Skin of body (tissue), 1 donor: ENCODE measurements at regions not wholly inside any gene's neighbourhood (a gene's known extent, or its start where the extent isn't known, plus 50 kb on each side); places are given as distances from the start of the nearest gene placed in this dataset.

Experiments
- DNase-seq: peaks from one replicate; lab custom pipeline; 2025; lab: John Stamatoyannopoulos, UW

- no peak for DNase-seq
Measured at GRCh38 chr18:2340335-2340734, 231.0 kb downstream of the METTL4 start.

- no peak for DNase-seq
Measured at GRCh38 chr18:2348003-2348402, 223.3 kb downstream of the METTL4 start.

- DNase-seq: no peak
Measured at GRCh38 chr18:2351126-2351850, 220.0 kb downstream of the METTL4 start.

DNA sequence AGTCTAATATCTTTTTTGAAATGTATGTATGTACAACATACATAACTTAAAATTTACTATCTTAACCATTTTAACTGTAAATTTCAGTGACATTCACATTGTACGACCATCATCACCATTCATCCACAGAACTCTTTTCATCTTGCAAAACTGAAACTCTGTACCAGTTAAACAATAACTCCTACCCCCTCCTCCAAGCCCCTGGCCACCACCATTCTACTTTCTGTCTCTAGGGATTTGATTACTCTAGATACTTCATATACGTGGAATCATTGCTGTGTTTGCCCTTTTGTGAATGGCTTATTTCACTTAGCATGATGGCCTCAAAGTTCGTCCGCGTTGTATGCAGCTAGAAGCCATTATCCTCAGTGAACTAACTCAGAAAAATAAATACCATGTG, 217.0 kb downstream of the METTL4 start:
- DNase-seq: no peak

DNA sequence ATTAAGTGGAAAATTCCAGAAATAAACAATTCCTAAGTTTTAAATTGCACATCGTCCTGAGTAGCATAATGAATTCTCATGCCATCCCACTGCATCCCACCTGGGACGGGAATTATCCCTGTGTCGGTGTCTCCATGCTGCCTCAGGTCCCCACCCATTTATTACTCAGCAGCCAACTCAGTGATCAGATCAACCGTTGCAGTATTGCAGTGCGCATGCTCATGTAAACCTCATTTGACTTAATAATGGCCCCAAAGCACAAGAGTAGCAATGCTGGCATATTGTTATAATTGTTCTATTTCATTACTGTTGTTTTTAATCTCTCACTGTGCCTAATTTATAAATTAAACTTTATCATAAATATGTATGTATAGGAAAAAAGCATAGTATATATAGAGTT, 214.4 kb downstream of the METTL4 start:
- no peak for DNase-seq

DNA sequence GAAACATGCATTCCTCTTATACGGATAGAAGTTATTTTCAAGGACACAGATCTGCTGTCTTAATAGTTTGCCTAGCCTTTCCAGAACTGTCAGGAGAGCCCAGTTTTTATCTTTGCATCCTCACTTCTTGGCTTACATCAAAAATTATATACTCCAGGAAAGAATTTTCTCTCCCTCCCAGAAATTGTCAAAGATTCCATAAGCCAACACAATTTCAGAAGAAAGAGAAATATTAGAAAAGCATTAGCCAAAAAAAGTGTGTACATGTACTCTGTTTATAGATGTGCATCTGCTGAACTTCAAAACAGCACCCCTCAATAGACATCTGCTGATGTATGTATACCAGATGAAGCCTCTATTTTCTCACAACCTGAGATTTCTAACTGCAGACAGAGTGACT, 210.4 kb downstream of the METTL4 start:
- DNase-seq: no peak

DNA sequence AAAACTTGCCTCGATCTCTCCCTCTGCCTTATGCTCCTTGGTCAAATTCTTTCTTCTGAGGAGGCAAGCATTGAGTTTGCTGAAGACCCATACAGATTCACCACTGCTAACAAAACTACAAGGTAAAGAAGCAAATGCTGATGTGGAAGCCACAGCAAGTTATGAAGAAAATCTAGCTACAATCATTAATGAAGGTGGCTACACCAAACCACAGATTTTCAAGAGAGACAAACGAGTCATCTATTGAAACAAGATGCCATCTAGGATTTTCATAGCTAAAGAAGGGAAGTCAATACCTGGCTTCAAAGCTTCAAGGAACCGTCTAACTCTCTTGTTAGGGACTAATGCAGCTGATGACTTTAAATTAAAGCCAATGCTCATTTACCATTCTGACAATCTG, 203.2 kb downstream of the METTL4 start:
- no peak for DNase-seq

DNA sequence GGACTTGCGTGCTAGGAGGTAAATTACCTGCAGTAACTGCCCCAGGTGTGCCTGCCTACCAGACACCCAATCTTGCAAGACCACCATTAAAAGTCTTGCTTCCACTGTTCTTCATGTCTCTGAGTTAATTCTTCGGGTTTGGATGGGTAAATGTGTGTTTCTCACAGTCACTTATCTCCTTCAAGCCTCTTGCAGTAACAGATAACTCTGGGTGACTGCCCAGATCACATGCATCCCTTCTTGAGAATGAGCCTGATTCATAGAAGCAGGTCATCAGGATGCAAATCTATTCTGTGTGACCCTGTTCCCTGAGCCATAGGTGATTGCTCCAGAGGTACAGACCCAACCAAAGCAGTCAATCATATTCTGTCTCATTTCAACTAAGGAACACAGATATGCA, 194.6 kb downstream of the METTL4 start:
- no peak for DNase-seq

- no peak for DNase-seq
Measured at GRCh38 chr18:2380101-2380500, 191.2 kb downstream of the METTL4 start.

DNA sequence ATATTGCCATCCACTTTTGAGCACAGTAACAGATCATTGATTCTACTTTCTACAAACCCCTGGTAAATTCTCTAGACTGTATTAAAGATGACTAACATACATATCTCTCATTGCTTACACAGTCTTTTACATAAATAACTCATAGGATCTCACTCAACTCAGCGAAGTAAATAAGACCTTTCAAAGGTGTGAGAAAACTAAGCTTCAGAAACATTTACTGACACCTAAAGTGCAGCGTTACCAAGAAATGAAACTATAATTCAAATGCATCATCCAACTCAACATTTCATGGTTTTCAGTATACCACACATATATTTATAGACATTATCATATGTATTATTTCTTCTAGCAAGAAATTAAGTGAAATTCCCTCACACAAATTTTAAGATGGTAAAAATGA, 189.8 kb downstream of the METTL4 start:
- DNase-seq: no peak

DNA sequence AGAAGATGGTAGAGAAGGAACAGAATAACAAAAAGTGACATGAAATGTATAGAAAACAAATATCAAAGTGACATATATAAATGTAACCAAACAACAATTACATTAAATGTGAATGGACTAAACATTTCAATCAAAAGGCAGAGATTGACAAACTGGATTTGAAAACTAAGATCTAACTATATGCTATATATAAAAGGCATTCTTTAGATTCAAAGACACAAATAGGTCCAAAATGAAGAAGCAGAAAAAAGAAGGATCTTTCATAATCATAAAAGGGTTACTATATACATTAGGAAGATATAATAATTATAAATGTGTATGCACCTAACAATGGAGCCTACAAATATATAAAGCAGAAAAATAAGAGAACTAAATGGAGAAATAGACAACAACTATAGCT, 183.7 kb downstream of the METTL4 start:
- DNase-seq: no peak

GRCh38 chr18:2390158-2390557, 181.1 kb downstream of the METTL4 start:
- no peak for DNase-seq

DNA sequence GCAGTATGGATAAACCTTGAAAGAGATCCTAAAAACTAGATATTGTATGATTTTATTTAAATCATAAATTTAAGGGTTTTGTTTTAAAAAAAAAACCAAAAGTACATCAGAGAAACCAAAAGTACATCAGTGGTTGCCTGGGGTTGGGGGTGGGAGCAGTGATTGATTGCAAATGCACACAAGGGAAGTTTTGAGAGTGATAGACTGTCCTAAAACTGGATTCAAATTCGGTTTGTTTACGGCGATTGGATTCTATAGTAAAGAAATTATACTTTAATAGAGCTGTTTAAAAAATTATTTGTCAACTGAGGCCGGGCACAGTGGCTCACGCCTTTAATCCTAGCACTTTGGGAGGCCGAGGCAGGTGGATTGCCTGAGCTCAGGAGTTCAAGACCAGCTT, 179.8 kb downstream of the METTL4 start:
- DNase-seq: no peak

DNA sequence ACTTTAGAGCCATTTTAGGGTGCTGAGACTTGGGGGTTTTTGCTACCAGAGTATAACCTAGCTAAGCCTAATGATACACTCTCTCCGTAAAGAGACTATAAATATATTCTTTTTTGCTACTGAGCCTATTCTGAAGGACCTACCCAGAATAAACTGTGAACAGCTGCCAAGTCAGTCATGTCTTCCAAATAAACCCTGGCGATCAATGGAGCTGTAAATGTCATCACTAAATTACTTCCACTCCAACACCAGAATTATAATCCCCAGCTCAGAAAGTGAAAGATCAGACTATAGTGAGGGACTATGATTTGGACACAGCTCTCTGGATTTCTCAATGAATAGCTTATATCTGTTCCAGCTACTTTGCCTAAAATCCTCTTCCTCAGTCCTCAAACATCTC, 178.9 kb downstream of the METTL4 start:
- DNase-seq: no peak

DNA sequence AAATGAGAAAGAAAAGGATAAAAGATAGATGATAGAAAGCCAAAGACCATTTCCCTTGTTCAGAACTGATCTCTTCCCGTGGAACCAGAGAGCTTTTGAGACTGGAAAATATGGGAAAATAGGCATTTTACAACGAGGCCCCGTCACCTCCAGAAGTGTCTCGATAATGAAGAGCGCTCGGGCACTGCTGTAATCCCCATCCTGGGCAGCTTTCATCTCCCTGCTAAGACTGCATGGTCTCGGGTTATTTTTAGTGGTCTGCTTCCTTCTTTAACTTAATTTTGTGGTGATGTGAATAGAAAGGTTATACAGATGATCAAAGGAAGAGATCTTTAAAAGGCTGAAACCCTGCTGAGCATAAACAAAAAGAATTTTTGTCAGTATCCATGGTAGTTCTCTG, 176.6 kb downstream of the METTL4 start:
- no peak for DNase-seq

- DNase-seq: no peak
Measured at GRCh38 chr18:2395427-2396161, 175.7 kb downstream of the METTL4 start.

GRCh38 chr18:2396162-2396505, 175.2 kb downstream of the METTL4 start:
- no peak for DNase-seq

DNA sequence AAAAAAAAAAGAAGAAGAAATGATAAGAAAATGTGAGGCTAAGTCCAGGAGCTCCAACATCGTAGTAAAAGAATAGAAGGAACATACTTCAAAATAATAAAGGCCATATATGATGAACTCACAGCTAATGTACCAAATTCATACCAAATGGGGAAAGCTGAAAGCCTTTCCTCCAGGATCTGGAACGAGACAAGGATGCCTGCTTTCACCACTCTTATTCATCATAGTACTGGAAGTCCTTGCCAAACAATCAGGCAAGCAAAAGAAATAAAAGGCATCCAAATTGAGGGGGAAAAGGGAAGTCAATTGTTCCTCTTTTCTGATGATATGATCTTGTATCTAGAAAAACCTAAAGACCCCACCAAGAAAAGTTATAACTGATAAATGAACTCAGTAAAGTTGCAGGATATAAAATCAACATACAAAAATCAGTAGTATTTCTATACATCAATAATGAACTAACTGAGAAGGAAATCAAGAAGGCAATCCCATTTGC, 170.6 kb downstream of the METTL4 start:
- DNase-seq: no peak

DNA sequence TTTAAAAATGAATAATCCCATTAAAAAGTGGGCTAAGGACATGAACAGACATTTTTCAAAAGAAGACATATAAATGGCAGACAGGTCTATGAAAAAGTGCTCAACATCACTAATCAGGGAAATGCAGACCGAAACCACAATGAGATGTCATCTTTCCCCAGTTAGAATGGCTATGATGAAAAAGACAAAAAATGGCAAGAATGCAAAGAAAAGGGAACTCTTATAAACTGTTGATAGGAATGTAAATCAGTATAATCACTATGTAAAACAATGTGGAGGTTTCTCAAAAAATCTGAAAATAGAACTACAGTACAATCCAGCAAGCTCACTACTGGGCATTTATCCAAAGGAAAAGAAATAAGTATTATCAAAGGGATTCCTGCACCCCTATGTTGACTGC, 169.2 kb downstream of the METTL4 start:
- no peak for DNase-seq

- DNase-seq: no peak
Measured at GRCh38 chr18:2406544-2406943, 164.8 kb downstream of the METTL4 start.

- no peak for DNase-seq
Measured at GRCh38 chr18:2407961-2408360, 163.3 kb downstream of the METTL4 start.

DNA sequence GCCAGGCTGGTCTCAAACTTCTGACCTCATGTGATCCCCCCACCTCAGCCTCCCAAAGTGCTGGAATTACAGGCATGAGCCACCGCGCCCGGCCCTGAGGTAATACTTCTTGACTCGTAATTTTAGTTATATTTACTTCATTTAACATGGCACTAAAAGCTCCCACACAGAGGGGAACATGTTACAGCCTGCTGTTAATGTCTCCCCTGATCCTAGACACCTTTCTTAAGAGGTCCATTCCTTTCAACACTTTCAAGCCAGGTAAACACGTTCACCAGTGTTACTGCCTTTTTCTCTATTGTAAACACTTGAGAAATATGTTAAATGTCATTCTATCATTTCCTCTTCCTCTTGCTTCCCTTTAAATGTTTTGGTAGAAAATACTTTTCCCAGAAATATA, 161.4 kb downstream of the METTL4 start:
- no peak for DNase-seq

- no peak for DNase-seq
Measured at GRCh38 chr18:2410688-2411087, 160.6 kb downstream of the METTL4 start.
